ENCODE measurements at regions not wholly inside any gene's neighbourhood (a gene's known extent, or its start where the extent isn't known, plus 50 kb on each side); places are given as distances from the start of the nearest gene placed in this dataset.

DNA sequence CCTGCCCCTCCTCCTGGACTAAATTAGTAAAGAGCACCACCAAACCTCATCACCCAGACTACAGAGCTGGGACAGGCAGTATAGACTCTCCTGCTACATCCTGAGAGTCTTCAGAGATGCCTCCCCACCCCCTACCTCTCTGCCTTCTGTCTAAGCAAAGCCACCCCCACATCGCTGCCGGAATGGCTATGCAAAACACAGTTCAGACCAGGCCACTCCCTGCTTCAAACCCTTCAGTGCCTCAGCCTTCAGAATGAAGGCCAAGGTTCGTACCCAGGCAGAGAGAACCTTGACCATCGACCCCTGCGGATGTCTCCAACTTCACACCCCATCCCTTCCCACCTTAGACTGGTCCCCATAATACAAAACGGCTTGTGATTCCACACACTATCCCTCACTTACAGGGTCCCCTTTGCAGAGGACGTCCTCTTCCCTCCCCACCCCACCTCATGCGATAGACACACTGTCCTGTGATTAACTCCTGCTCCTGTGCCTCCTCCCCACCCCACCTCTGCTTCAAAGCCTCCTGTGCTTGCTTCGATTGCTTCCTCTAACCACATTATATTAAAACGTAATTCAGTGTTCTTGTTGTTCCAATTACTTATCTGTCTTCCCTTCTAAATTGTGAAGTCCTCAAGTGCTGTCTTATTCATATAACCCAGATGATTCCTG is 175.3 kb downstream of the UACA start:
- TF ChIP-seq CTCF (IDR thresholded peaks at IDR 0.05) (no peak), POLR2A (IDR thresholded peaks at IDR 0.05) (no peak)

All from prostate gland (tissue), 2 donors.